ENCODE measurements at regions not wholly inside any gene's neighbourhood (a gene's known extent, or its start where the extent isn't known, plus 50 kb on each side); places are given as distances from the start of the nearest gene placed in this dataset.

DNA sequence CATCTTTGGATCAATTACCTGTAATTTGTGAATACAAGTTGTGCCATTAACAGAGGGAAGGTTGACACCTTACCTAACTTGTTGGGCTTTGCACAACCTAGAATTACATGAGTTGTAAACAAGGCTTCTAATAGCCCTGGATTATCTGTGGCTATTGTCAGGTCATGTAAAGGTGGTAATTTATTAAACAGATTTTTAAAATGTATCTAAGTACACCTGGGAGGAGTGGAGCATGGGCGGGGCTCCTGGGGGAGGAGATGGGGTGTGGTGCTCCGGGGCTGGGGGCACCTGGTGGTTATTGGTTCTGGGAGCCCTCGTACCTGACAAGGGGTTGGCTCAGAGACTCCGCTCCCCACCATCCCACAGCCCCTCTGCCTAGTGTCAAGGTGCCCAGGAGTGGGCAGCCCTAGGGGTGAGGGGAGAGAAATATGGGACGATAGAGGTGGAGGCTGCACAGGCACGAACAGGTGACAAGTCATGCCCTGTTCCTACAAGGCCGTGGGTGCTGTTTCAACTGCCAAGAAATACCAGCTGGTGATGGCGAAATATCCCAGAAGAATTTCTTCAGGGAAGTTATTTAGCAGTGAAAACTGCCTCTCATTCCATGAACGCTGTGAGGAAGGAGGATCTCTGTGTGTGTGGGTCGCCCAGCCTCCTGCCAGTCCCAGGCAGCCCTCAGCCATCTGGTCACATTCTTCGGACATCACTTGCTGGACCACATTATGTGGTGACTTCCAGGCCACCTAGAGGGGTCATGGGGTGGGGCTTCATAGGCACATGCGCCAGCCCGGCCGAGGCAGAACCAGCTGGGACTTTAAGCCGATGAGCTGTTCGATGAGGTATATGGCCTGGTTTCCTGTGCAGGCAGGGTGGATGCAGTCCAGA lies 55.5 kb upstream of the IRX3 start:
- H4K20me1 ChIP-seq (ENCODE audit: insufficient read depth): no peaks in the 10 kb centered on the region
- H3K79me2 ChIP-seq (ENCODE audit: insufficient read depth, low read depth): no peaks in the 10 kb centered on the region
- no peak overlapping the region for H3K27ac ChIP-seq
- TF ChIP-seq CTCF (conservative IDR thresholded peaks at IDR 0.05; ENCODE audit: low read depth, low read length): no peak
- no peaks in the 10 kb centered on the region for H3K36me3 ChIP-seq (ENCODE audit: insufficient read depth)
- H2AFZ ChIP-seq (ENCODE audit: low read depth): no peak overlapping the region
- no peaks in the 10 kb centered on the region for H3K4me1 ChIP-seq (ENCODE audit: low read depth, poor library complexity, severe bottlenecking)
- no peaks in the 10 kb centered on the region for H3K27me3 ChIP-seq (ENCODE audit: insufficient read depth, low read depth)
- no peak overlapping the region for H3K4me2 ChIP-seq
- H3K4me3 ChIP-seq (IDR thresholded peaks at IDR 0.05; ENCODE audit: insufficient read depth, low read depth, low read length): no peak overlapping the region
- no peak overlapping the region for H3K9ac ChIP-seq

DNA sequence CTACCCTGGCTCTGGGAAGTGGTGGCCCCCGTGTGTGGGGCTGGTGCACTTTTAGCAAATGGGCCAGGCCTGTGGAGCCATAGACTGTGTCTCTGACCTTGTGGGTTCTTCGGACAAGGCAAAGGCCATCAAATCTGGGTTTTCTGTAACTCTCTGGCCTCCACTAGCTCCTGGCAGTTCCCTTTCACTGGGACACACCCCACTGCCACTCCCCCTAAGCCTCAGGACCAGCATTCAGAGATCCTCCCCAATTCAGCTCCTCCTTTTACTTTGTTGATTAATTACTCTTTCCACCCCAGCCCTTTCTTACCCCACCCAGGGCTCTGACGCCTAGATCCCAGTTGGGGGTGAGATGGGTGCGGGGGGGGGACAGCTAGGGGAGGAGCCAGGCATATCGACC lies 53.9 kb upstream of the IRX3 start:
- H3K4me3 ChIP-seq (IDR thresholded peaks at IDR 0.05; ENCODE audit: insufficient read depth, low read depth, low read length): no peak overlapping the region
- no peaks in the 10 kb centered on the region for H3K79me2 ChIP-seq (ENCODE audit: insufficient read depth, low read depth)
- H4K20me1 ChIP-seq (ENCODE audit: insufficient read depth): no peaks in the 10 kb centered on the region
- no peaks in the 10 kb centered on the region for H3K4me1 ChIP-seq (ENCODE audit: low read depth, poor library complexity, severe bottlenecking)
- no peak overlapping the region for H3K27ac ChIP-seq
- H3K9ac ChIP-seq: no peak overlapping the region
- TF ChIP-seq CTCF (conservative IDR thresholded peaks at IDR 0.05; ENCODE audit: low read depth, low read length): no peak
- H3K36me3 ChIP-seq (ENCODE audit: insufficient read depth): no peaks in the 10 kb centered on the region
- no peaks in the 10 kb centered on the region for H3K27me3 ChIP-seq (ENCODE audit: insufficient read depth, low read depth)
- no peak overlapping the region for H2AFZ ChIP-seq (ENCODE audit: low read depth)
- H3K4me2 ChIP-seq: no peak overlapping the region

GRCh38 chr16:54336631-54337204 lies 50.1 kb upstream of the IRX3 start:
- no peaks in the 10 kb centered on the region for H3K27me3 ChIP-seq (ENCODE audit: insufficient read depth, low read depth)
- H3K4me3 ChIP-seq (IDR thresholded peaks at IDR 0.05; ENCODE audit: insufficient read depth, low read depth, low read length): no peak overlapping the region
- no peaks in the 10 kb centered on the region for H3K79me2 ChIP-seq (ENCODE audit: insufficient read depth, low read depth)
- no peak overlapping the region for H2AFZ ChIP-seq (ENCODE audit: low read depth)
- H4K20me1 ChIP-seq (ENCODE audit: insufficient read depth): no peaks in the 10 kb centered on the region
- TF ChIP-seq CTCF (conservative IDR thresholded peaks at IDR 0.05; ENCODE audit: low read depth, low read length): no peak
- no peaks in the 10 kb centered on the region for H3K4me1 ChIP-seq (ENCODE audit: low read depth, poor library complexity, severe bottlenecking)
- H3K27ac ChIP-seq: no peak overlapping the region
- H3K36me3 ChIP-seq (ENCODE audit: insufficient read depth): no peaks in the 10 kb centered on the region
- no peak overlapping the region for H3K4me2 ChIP-seq
- H3K9ac ChIP-seq: no peak overlapping the region
